ENCODE measurements at regions not wholly inside any gene's neighbourhood (a gene's known extent, or its start where the extent isn't known, plus 50 kb on each side); places are given as distances from the start of the nearest gene placed in this dataset.

DNA sequence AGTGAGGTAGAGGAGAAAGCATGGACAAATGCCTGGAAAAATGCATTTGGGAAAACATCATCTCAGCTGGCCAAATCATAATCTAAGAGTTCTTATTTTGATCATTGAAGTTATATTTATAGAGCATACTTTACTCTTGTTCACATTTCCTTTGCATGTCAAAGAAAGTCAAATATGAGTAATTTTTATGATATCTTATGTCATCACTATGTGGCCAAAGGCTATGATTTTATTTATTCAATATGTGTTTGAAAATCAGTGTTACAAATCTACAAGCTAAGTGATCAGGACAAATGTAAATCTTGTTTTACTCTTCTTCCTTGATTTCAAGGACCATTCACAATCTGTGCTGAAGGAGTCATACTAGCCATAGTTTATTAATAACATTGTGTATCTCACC lies 237.2 kb upstream of the DPH6 start:
- no peak for DNase-seq

DNA sequence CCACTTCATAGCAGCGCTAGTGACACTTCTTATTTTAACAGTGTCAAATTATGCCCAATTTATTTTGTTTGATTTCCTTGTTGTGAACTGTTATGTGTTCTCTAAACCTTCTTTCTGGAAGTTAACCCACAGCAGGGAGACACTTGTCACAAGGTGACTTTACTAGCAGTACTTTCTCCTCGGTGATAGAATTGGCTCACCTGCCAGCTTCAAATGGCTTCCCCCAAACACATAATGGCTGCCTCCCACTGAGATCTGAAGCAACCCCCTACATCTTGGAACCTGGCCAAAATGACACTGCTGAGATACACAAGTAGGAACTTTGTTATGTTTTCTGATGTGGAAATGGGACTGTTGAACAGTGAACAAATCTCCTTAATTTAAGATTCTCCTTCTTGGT lies 238.8 kb upstream of the DPH6 start:
- peak; percentile 38 for DNase-seq

GRCh38 chr15:35810007-35810406 lies 264.0 kb upstream of the DPH6 start:
- DNase-seq: no peak

GRCh38 chr15:35813573-35813972 lies 267.6 kb upstream of the DPH6 start:
- DNase-seq: no peak

GRCh38 chr15:35818846-35819245 lies 272.9 kb upstream of the DPH6 start:
- DNase-seq: no peak

- no peak for DNase-seq
Measured at GRCh38 chr15:35822153-35822552, 276.2 kb upstream of the DPH6 start.

DNA sequence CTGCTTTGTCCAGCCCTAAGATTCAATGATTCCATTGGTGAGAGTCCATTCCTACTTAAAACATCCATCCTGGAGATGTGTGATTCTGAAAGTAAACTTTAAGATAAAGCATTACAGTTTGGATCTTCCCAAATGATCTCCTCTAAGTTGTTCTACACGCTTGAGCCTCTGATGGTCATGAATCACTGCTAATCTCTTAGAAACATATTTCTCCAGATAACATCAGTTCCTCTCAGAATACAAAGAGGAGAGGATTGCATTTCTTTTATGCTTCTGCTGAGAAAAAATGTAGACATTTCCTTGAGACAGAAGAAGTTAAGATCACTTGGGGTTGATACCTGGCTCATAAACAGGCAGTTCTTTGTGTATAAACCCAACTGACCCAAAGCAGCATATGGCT lies 281.2 kb upstream of the DPH6 start:
- DNase-seq: no peak

- DNase-seq: no peak
Measured at GRCh38 chr15:35827911-35828310, 281.9 kb upstream of the DPH6 start.

DNA sequence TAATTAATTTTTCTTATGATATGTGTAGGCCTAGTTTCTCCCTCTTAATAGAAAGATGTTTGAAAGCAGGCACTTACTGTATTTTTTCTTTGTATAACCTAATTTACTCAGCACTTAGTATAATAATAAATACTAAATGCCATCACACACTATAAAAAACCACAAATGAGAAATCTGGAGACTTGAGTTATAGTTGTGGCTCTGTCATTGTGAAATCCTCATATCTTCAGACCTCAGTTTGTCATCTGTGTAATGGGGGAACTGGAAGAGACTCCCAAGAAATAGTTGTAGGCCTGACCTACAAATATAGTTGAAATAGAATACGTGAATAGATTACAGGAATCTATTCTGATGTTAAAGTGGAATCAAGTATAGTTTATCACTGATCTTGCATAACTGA lies 287.6 kb upstream of the DPH6 start:
- no peak for DNase-seq

DNA sequence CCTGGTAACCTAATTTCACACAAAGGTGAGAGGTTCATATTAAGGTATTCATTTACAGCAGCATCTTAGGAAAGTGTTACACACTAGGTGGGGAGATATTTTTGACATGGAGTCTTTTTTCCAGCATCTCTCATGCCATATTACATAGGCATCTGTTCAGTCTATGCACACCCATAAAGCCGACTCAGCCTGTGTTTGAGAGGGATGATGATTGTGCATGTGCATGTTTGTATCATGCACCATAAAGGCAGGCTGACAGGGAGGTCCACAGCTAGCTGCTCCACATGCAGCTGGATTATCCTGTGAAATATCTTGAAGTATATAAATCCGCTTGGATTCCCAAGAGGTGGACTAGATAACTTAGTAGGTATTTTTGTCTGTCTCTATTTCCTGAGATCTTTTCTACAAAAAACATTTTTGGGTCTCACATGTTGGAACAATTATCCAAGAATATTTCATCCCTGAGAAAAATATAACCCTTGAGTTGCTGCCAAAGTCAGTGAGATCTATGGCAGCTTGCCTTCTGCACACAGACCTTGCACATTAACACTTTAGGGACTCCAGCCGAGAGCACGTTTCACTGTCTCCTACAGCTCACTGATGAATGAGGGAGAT lies 288.4 kb upstream of the DPH6 start:
- no peak for DNase-seq

- no peak for DNase-seq
Measured at GRCh38 chr15:35834866-35835265, 288.9 kb upstream of the DPH6 start.

DNA sequence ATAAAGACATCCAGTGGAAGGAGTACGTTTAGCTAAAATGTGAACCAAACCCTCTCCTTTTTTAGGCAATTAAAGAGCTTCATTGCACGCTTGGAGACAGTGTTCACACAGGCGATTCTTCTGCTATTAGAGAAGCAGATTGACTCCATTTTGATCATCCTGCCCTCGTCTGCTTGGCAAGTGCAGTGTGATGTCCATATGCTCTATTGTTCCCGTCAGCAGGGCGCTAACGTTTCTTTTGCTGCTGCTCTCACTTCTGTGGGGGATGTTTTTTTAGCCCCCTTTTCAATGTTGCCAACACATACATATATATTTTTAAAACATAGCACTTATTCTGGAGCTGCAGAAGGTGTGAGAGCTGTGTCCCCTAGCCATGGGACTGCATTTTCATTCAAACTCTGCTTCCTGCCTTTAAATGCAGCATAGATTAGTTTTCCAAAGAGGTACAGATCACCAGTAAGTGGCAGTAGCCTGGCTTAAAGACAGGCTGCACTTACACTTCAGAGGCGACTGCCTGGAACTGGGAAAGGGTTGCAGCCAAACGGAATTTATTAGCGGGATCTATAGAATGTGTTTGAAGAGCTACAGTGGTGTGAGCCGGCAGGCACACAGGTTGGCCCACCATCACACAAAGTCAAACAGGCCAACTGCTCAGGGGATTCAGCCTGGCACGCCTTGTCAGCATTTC lies 292.6 kb upstream of the DPH6 start:
- DNase-seq: no peak

DNA sequence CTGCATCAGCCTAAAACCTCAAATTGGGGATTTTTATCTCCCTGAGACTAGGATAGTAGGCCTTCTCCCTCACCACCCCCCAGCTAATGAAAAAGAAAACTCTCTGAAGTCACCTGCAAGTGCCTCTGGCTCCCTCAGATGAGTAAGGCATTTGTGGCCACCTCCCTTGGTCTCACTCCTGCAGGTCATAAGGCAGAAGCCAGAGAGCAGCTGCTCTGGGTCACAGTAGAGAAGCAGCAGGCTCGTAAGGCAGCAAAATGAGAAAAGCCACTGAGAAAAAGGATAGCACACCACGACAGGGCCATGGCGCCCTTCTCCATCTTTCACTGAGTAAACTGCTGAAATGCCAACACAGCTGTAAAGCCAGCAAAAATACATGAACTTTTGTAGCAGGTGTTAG lies 296.7 kb upstream of the DPH6 start:
- no peak for DNase-seq

DNA sequence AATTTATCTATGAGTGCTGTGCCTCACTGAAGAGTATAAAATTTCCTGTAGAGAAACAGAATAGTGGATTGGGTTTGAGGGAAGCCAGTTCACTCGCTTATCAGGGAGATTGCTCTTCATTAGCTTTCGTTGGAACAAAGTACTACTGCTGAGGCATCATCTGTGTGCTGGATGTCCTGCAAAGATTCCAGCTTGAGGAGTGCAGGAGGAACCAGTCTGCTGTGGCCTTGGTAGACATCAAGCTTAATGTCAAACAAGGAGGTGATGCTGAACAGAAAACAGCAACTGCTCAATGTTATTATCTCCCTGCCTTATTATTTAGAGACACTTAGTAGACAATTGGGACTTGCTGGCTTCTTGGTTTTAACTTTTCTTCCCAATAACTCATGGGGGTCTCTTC lies 297.5 kb upstream of the DPH6 start:
- DNase-seq: no peak

GRCh38 chr15:35850284-35850683 lies 304.3 kb upstream of the DPH6 start:
- DNase-seq: no peak

DNA sequence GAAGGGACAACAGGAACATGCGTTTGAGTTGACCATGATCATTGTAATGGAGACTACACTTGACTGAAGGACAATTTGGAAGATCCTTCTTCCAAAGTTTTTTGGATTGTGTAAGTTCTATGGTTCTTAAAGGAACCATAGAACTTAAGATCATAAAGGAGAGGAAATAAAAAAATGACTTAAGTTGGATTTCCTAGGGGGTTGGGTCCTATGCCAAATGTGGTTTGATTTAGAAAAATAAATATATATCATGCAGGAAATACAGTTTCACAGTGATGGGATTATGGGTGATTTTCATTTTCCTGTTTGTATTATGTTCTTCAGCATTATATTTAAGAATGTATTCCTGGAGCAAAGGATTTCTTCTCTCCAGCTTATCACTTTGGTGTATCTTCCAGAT lies 305.5 kb upstream of the DPH6 start:
- DNase-seq: no peak

DNA sequence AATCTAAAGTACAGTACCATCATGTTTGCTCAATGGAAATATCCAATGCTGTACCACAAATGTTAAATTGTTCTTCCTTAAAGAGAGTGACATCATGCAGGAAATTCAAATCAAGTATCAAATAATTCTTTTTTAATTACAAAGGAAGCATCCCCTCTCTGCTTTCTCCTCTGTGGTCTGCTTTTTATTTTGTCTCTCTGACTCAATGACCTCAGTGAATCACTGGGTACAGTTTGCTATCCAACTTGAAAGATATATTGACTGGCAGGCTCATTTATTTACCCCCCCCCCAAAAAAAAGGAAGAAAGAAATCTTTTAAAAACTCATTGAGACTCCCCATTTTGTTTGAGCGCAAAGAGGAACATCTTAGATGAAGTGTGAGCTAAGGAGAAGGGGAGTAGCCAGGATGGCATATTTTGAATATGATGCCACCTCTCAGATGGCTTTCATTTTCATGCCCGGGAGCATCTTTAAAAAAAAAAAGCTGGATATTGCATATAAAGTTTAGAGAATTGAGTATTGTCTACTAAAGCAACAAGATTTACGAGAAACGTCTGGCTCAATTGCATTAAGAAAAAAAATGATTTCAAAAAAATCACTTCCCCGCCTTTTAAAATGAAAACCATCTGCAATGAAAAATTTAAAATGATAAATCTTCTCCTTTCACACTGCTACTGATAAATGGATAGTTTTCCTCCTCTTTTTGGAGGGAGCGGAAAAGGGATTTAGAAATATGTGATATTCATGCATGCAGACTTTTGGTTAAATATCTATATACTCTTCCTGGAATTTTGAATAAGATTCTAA lies 307.1 kb upstream of the DPH6 start:
- no peak for DNase-seq

DNA sequence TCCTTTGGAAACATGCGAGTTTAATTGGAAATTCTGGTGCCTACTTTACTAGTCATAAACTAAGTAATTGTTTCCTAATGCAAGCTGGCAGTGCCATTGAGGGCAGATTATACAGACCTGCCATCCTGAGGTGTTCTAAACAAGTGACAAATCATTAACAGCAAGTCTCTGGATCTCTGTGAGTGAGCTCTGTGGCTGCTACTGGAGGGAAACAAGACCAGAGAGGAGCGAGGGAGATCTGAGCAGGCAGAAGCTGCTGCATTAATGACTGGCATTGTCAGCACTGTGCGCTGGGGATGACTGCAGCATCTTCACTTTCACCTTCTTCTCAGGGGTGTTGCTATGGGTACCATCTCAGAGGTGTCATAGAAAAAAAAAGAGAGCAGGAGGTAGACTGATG lies 308.4 kb upstream of the DPH6 start:
- no peak for DNase-seq

- DNase-seq: no peak
Measured at GRCh38 chr15:35857567-35858226, 311.7 kb upstream of the DPH6 start.

GRCh38 chr15:35858707-35859106 lies 312.7 kb upstream of the DPH6 start:
- no peak for DNase-seq

GRCh38 chr15:35863655-35864054 lies 317.7 kb upstream of the DPH6 start:
- DNase-seq: no peak

DNA sequence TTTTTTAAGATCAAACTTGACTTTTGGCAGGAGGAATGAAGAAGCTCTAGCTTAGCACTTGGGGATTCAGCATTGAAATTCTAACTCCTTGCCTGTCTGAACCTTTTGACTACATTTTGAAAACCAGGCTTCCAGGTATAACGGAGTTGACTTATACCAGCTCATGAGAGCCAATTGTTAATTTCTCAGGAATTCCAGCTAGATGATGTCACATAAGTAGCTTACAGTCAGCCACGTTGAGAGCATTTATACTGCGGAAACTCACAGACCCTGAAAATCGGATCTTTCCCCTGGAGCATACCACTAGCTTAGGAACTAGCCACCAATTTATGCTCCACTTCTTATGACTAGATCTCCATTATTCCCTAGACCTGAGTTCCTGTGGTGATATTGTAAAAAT lies 321.4 kb upstream of the DPH6 start:
- no peak for DNase-seq

- DNase-seq: no peak
Measured at GRCh38 chr15:35871282-35871681, 325.3 kb upstream of the DPH6 start.

- no peak for DNase-seq
Measured at GRCh38 chr15:35871812-35872211, 325.8 kb upstream of the DPH6 start.

Data from NCI-H146 (cell line).